ENCODE measurements at regions not wholly inside any gene's neighbourhood (a gene's known extent, or its start where the extent isn't known, plus 50 kb on each side); places are given as distances from the start of the nearest gene placed in this dataset.

DNA sequence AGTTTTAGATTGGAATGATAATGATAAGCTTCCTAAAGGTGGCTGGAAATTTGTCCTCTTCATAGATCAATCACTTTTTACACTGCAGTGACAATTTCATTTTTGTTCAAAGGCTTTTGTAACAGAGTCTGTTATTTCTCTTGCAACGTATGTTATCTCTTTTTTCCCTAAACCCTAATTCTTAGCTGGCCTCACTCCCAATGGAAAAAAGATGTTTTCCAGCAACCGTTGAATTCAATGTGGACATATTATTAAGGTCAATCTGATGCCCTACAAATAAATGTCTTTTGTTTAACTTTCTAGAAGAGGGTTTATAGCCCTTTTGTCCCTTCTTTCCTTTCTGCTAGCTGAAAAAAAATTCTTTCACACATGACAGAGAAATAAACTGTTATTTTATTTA is 192.7 kb upstream of the NWD2 start:
- intact Hi-C loops (cut with DNase I; ENCODE audit: low total_unique reads) = no loop called here
- no peak overlapping the region for H3K4me3 ChIP-seq
- no peak for DNase-seq
- no peaks in the 10 kb centered on the region for H3K9me3 ChIP-seq
- no peaks in the 10 kb centered on the region for H3K4me1 ChIP-seq
- TF ChIP-seq, protein P1, sequence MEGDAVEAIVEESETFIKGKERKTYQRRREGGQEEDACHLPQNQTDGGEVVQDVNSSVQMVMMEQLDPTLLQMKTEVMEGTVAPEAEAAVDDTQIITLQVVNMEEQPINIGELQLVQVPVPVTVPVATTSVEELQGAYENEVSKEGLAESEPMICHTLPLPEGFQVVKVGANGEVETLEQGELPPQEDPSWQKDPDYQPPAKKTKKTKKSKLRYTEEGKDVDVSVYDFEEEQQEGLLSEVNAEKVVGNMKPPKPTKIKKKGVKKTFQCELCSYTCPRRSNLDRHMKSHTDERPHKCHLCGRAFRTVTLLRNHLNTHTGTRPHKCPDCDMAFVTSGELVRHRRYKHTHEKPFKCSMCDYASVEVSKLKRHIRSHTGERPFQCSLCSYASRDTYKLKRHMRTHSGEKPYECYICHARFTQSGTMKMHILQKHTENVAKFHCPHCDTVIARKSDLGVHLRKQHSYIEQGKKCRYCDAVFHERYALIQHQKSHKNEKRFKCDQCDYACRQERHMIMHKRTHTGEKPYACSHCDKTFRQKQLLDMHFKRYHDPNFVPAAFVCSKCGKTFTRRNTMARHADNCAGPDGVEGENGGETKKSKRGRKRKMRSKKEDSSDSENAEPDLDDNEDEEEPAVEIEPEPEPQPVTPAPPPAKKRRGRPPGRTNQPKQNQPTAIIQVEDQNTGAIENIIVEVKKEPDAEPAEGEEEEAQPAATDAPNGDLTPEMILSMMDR (IDR thresholded peaks at IDR 0.05) = no peak
- H3K27ac ChIP-seq = no peak overlapping the region
- H3K36me3 ChIP-seq = no peaks in the 10 kb centered on the region
- no peaks in the 10 kb centered on the region for H3K27me3 ChIP-seq

DNA sequence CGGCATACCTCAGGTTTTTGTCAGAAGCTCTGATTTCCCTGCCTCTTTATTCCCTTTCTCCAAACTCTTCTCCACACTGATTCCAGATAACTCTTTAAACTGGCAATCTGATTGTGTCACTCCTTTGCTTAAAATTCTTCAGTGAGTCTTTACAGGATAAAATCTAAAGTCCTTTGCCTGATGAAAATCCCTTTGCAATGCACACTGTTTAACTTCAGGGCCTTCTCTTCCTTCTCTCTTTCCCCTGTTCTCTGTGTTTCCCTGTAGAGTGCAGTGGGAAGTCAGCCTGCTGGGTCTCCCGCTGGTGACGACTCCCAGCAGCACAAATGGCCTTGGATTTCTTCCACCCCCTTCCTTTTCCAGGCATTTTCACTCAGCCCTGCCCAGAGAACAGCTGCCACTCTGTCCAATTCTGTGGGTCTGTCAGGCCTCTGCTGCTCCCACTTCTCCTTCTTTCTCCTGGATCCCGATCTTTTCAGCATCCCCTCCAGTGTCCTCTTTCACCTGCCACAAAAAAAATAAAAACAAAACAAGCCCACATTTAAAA is 189.9 kb upstream of the NWD2 start:
- H3K4me3 ChIP-seq = no peak overlapping the region
- intact Hi-C loops (cut with DNase I; ENCODE audit: low total_unique reads) = no loop called here

DNA sequence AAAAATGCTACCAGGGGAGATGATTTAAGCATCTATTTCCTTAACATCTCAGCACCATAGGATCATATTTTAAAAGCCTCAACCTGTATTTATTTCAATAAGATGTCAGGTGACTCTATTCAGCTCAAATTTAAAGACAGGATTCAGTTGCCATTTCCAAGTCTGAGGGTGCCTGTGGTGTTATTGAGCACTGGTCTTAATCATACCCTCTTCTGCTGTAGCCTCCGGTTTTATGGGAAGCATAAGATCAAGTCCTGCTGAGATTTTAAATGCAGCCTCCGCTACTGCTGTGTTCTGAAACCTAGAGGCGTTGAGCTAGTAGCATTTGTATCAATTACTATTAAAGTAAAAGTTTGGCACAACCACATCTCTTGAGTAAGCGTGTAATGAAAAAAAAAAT is 185.7 kb upstream of the NWD2 start:
- TF ChIP-seq, protein P1 (IDR thresholded peaks at IDR 0.05) = no peak
- H3K4me1 ChIP-seq = no peaks in the 10 kb centered on the region
- no peak overlapping the region for H3K27ac ChIP-seq
- H3K27me3 ChIP-seq = no peaks in the 10 kb centered on the region
- no peaks in the 10 kb centered on the region for H3K36me3 ChIP-seq
- DNase-seq = no peak
- intact Hi-C loops (cut with DNase I; ENCODE audit: low total_unique reads) = no loop called here
- H3K9me3 ChIP-seq = no peaks in the 10 kb centered on the region
- no peak overlapping the region for H3K4me3 ChIP-seq

More for the DNA sequence above, 189.9 kb upstream of the NWD2 start:
- H3K9me3 ChIP-seq = no peaks in the 10 kb centered on the region
- TF ChIP-seq, protein P1 (IDR thresholded peaks at IDR 0.05) = no peak
- no peaks in the 10 kb centered on the region for H3K27me3 ChIP-seq
- no peak overlapping the region for H3K27ac ChIP-seq
- no peak for DNase-seq
- no peaks in the 10 kb centered on the region for H3K36me3 ChIP-seq
- no peaks in the 10 kb centered on the region for H3K4me1 ChIP-seq

DNA sequence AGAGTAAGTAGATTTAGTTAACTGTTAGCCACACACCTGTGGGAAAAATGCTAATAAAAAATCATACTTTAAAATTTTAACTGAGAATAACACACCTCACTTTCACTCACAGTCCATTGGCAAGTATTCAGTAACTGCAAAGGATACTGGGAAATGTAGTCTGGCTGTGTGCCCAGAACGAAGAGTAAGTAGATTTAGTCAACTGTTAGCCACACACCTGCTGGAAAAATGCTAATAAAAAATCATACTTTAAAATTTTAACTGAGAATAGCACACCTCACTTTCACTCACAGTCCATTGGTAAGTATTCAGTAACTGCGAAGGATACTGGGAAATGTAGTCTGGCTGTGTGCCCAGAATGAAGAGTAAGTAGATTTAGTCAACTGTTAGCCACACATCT is 178.4 kb upstream of the NWD2 start:
- no peaks in the 10 kb centered on the region for H3K4me1 ChIP-seq
- intact Hi-C loops (cut with DNase I; ENCODE audit: low total_unique reads) = no loop called here
- no peak overlapping the region for H3K27ac ChIP-seq
- no peaks in the 10 kb centered on the region for H3K36me3 ChIP-seq
- H3K4me3 ChIP-seq = no peak overlapping the region
- H3K27me3 ChIP-seq = no peaks in the 10 kb centered on the region
- TF ChIP-seq, protein P1 (IDR thresholded peaks at IDR 0.05) = no peak
- no peaks in the 10 kb centered on the region for H3K9me3 ChIP-seq
- no peak for DNase-seq

DNA sequence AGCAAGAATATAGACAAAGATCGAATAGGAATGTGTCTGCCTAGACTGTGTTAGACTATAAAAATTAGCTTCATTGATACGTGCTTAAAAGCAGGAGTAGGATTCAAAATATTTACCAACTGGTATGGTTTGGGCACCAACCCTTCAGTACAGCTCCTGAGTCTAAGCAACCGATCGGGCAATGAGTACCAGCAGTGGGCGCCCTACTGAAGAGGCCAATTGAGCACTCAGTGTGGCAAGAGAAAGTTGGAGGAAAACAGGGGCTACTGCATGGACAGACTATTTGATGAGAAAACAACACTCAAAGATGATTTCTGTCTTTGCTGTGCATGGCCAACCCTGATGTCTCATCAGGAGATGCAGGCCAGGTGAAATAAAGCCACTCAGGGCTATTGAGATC is 176.0 kb upstream of the NWD2 start:
- H3K4me1 ChIP-seq = no peaks in the 10 kb centered on the region
- DNase-seq = no peak
- H3K27ac ChIP-seq = no peak overlapping the region
- H3K36me3 ChIP-seq = no peaks in the 10 kb centered on the region
- no peaks in the 10 kb centered on the region for H3K9me3 ChIP-seq
- TF ChIP-seq, protein P1 (IDR thresholded peaks at IDR 0.05) = no peak
- no peak overlapping the region for H3K4me3 ChIP-seq
- H3K27me3 ChIP-seq = no peaks in the 10 kb centered on the region
- intact Hi-C loops (cut with DNase I; ENCODE audit: low total_unique reads) = no loop called here

DNA sequence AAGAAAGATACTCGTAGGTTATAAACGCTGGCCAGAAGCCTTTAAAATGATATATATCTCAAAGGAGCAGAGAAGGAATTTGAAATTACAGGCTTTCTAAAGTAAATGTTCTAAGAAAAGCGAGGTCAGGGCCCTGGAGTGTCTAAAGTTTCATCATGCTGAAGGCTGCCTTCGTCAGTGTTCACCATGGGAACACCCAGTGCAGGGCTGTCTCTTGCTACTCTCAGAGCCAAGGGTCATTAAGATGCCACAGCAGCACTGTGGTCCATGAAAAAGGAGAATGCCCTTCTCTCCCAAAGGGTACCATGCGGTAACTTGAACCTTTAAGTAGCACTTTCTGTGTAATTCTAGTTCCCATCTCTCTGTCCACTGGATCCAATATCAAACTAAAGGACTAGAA is 174.5 kb upstream of the NWD2 start:
- Histone ChIP-seq H3K27me3 (no peaks in the 10 kb centered on the region), H3K4me1 (no peaks in the 10 kb centered on the region), H3K36me3 (no peaks in the 10 kb centered on the region), H3K27ac (no peak overlapping the region), H3K4me3 (no peak overlapping the region), H3K9me3 (no peaks in the 10 kb centered on the region)
- DNase-seq = no peak
- TF ChIP-seq, protein P1 (IDR thresholded peaks at IDR 0.05) = no peak
- intact Hi-C loops (cut with DNase I; ENCODE audit: low total_unique reads) = loop anchor here (2.0 kb wide), 1 partner anchor 55 kb away; no protein-coding TSS in a partner anchor
